Loucy (cell line): ENCODE measurements at regions not wholly inside any gene's neighbourhood (a gene's known extent, or its start where the extent isn't known, plus 50 kb on each side); places are given as distances from the start of the nearest gene placed in this dataset.
"Not testable (repeated sequence)": the region's sequence is repeated elsewhere in the genome, so short reads cannot be mapped to it uniquely, and the experiment has no call there.

ENCODE experiments used
- H2AFZ ChIP-seq: fragments of 200-600 bp; sonication (generic); 2 replicates; pipeline ENCODE4 v1.6.0; 2016; ENCODE audit warnings: antibody characterized with exemption, mild to moderate bottlenecking, low read length, moderate library complexity
- H3F3A ChIP-seq: fragments of 200-600 bp; 2 replicates; pipeline ENCODE4 v1.6.0; 2016; ENCODE audit warnings: antibody characterized with exemption, low read depth, mild to moderate bottlenecking
- H3K27me3 ChIP-seq: fragments of 200-600 bp; sonication (generic); 2 replicates; pipeline ENCODE4 v1.6.1; 2014; ENCODE audit warnings: low read length, mild to moderate bottlenecking; ENCODE audit not compliant: insufficient read depth, poor library complexity, severe bottlenecking
- H3K36me3 ChIP-seq: fragments of 200-600 bp; sonication (generic); 2 replicates; pipeline ENCODE4 v1.6.1; 2016; ENCODE audit warnings: low read length; ENCODE audit not compliant: insufficient read depth
- H3K4me1 ChIP-seq: fragments of 200-600 bp; sonication (generic); 2 replicates; pipeline ENCODE4 v1.5.1; 2014; ENCODE audit warnings: low read length, mild to moderate bottlenecking; ENCODE audit not compliant: insufficient read depth, poor library complexity, severe bottlenecking
- H3K4me2 ChIP-seq: fragments of 200-600 bp; sonication (generic); 2 replicates; pipeline ENCODE4 v1.6.0; 2014; ENCODE audit warnings: antibody characterized with exemption, low read length, low read depth, mild to moderate bottlenecking; ENCODE audit not compliant: poor library complexity, severe bottlenecking
- H3K4me3 ChIP-seq: fragments of 200-600 bp; sonication (generic); 2 replicates; pipeline ENCODE4 v1.5.1; 2014; ENCODE audit warnings: low read length, mild to moderate bottlenecking, mixed read lengths; ENCODE audit not compliant: poor library complexity, severe bottlenecking
- H3K79me2 ChIP-seq: fragments of 200-600 bp; sonication (generic); 2 replicates; pipeline ENCODE4 v1.6.1; 2014; ENCODE audit warnings: low read length; ENCODE audit not compliant: insufficient read depth
- H3K9ac ChIP-seq: fragments of 200-600 bp; sonication (generic); 2 replicates; pipeline ENCODE4 v1.6.0; 2014; ENCODE audit warnings: mild to moderate bottlenecking, low read depth, low read length, moderate library complexity; ENCODE audit not compliant: poor library complexity, severe bottlenecking
- H3K9me2 ChIP-seq: fragments of 200-600 bp; sonication (generic); replicated peaks from 2 replicates; pipeline ENCODE4 v1.6.1; 2016; ENCODE audit warnings: low read depth, low read length, mixed read lengths
- H3K9me3 ChIP-seq: fragments of 200-600 bp; sonication (generic); 2 replicates; pipeline ENCODE4 v1.6.1; 2014; ENCODE audit warnings: mild to moderate bottlenecking, antibody characterized with exemption, low read length, low read depth; ENCODE audit not compliant: insufficient read depth
- H4K20me1 ChIP-seq: fragments of 200-600 bp; sonication (generic); 2 replicates; pipeline ENCODE4 v1.6.0; 2014; ENCODE audit warnings: antibody characterized with exemption, low read length, mild to moderate bottlenecking; ENCODE audit not compliant: insufficient read depth, poor library complexity, severe bottlenecking
- CTCF ChIP-seq: fragments of 200-600 bp; sonication (generic); conservative IDR thresholded peaks from 2 replicates; pipeline ENCODE4 v1.5.1; 2014; ENCODE audit warnings: mild to moderate bottlenecking, antibody characterized with exemption, low read length
- EZH2phosphoT487 ChIP-seq: fragments of 200-600 bp; IDR thresholded peaks from 2 replicates; pipeline ENCODE4 v1.6.1; 2018; ENCODE audit warnings: antibody characterized with exemption, mild to moderate bottlenecking, moderate library complexity, borderline replicate concordance

DNA sequence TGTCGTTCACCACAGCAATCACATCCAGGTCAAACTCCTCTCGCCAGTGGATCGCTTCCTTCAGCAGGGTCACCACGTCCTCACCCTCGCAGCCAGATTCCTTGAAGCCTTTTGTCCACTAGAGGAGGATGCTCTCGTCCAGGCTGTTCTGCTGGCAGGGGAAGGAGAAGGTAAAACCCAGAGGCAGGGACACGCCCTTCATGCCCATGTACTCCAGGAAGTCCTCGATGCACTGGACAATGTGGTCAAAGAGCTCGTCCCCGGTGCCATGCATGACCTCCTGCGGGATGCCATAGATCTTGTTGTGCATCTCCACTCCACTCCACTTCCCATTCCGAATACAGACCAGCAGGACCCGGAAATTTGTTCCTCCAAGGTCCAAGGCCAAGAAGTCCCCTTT lies 152.4 kb downstream of the TENT5D start:
- H3K9me3 ChIP-seq = no peaks in the 10 kb centered on the region
- no peak overlapping the region for H3K4me2 ChIP-seq
- H3K4me1 ChIP-seq = no peaks in the 10 kb centered on the region
- H3K4me3 ChIP-seq = no peak overlapping the region
- TF ChIP-seq CTCF = no peak
- TF ChIP-seq EZH2phosphoT487 = no peak
- H2AFZ ChIP-seq = no peak overlapping the region
- H3K79me2 ChIP-seq = no peaks in the 10 kb centered on the region
- H3K27me3 ChIP-seq = no peaks in the 10 kb centered on the region
- no peaks in the 10 kb centered on the region for H3F3A ChIP-seq
- H3K9ac ChIP-seq = no peak overlapping the region
- H3K9me2 ChIP-seq = no peaks in the 10 kb centered on the region
- no peaks in the 10 kb centered on the region for H3K36me3 ChIP-seq
- H4K20me1 ChIP-seq = no peaks in the 10 kb centered on the region

DNA sequence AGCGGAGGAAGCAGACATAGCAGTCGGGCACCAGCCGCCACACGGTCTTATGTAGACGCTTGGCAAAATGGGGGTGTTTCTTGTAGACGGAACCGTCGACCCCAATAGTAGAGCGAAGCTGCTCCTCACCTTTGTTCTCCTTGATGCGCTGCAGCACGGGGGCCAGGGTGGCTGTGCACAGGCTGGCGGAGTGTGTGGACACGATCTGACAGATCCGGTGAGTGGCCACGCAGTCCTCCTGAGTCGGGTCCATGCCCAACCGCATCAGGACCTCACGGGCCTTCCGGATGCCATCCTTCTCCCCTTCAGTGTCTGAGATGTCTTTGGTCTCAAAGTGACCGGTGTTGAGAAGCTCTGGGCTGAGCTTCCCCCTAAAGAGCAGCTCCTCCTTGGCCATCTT lies 153.0 kb downstream of the TENT5D start:
- Histone ChIP-seq H3K9me3 (no peaks in the 10 kb centered on the region), H3K36me3 (no peaks in the 10 kb centered on the region), H3F3A (no peaks in the 10 kb centered on the region), H3K79me2 (no peaks in the 10 kb centered on the region), H3K4me2 (no peak overlapping the region), H3K4me3 (no peak overlapping the region), H4K20me1 (no peaks in the 10 kb centered on the region), H3K27me3 (no peaks in the 10 kb centered on the region), H3K9ac (no peak overlapping the region), H3K4me1 (no peaks in the 10 kb centered on the region), H3K9me2 (no peaks in the 10 kb centered on the region), H2AFZ (no peak overlapping the region)
- no peak for TF ChIP-seq EZH2phosphoT487
- no peak for TF ChIP-seq CTCF

GRCh38 chrX:80574486-80575086 lies 154.3 kb downstream of the TENT5D start:
- H3K9me2 ChIP-seq, H3K4me1 ChIP-seq: not testable (repeated sequence)

DNA sequence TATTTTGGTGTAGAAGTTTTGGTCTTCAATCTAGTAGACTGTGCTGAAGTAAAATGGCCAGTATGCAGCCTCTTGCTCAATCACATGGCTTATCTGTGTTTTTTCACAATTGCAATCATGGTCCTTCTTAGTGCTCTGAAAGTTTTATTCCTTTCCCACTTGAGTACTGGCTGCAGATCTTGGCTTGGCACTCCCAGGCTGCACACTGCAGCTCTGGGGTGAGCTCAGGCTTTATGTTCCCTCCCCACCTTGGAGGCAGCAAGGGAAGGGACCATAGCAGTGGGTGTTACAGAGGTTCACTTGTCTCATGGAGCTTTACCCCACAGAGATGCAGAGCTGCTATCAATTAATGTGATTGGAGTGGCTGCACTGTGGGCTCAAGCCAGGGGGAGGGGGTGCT lies 156.0 kb downstream of the TENT5D start:
- Histone ChIP-seq H3K9ac (no peak overlapping the region), H3K27me3 (no peaks in the 10 kb centered on the region), H3F3A (no peaks in the 10 kb centered on the region)

More at GRCh38 chrX:80574486-80575086, 154.3 kb downstream of the TENT5D start:
- not testable (repeated sequence) for H3K4me2 ChIP-seq, H3K9me3 ChIP-seq, H3F3A ChIP-seq, H2AFZ ChIP-seq, H3K36me3 ChIP-seq, H3K79me2 ChIP-seq, H3K4me3 ChIP-seq, H4K20me1 ChIP-seq, H3K9ac ChIP-seq, H3K27me3 ChIP-seq

More for the DNA sequence above, 156.0 kb downstream of the TENT5D start:
- H3K9me3 ChIP-seq = no peaks in the 10 kb centered on the region
- no peak overlapping the region for H2AFZ ChIP-seq
- H3K79me2 ChIP-seq = no peaks in the 10 kb centered on the region
- no peaks in the 10 kb centered on the region for H3K9me2 ChIP-seq
- no peak overlapping the region for H3K4me3 ChIP-seq
- no peak overlapping the region for H3K4me2 ChIP-seq
- H3K4me1 ChIP-seq = no peaks in the 10 kb centered on the region
- TF ChIP-seq CTCF (no peak), EZH2phosphoT487 (no peak)
- H3K36me3 ChIP-seq = no peaks in the 10 kb centered on the region
- H4K20me1 ChIP-seq = no peaks in the 10 kb centered on the region
